GM12874 (cell line): ENCODE measurements at regions not wholly inside any gene's neighbourhood (a gene's known extent, or its start where the extent isn't known, plus 50 kb on each side); places are given as distances from the start of the nearest gene placed in this dataset.

Source experiments
- TF ChIP-seq, protein P1 (sequence below): IDR thresholded peaks from 2 replicates; pipeline ENCODE4 v1.5.1; 2011; ENCODE audit warnings: low read depth, mild to moderate bottlenecking, control low read depth, low read length, moderate library complexity; ENCODE audit not compliant: insufficient read depth

DNA sequence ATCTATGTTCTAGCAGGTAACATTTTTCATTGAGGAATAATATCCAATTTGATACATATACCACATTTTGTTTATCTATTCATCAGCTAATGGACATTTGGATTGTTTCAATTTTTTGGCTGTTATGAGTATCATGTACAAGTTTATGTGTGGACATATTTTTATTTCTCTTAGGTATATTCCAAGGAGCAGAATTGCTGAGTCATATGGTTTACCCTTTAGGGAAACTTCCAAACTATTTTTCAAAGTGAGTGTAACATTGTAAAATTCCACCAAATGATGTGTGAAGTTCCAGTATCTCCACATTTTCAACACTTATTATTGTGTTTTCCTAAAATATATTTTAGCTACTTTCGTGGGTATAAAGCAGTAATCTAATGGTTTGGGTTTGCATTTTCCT is 1789.9 kb downstream of the MRPL39 start:
- TF ChIP-seq, protein P1, sequence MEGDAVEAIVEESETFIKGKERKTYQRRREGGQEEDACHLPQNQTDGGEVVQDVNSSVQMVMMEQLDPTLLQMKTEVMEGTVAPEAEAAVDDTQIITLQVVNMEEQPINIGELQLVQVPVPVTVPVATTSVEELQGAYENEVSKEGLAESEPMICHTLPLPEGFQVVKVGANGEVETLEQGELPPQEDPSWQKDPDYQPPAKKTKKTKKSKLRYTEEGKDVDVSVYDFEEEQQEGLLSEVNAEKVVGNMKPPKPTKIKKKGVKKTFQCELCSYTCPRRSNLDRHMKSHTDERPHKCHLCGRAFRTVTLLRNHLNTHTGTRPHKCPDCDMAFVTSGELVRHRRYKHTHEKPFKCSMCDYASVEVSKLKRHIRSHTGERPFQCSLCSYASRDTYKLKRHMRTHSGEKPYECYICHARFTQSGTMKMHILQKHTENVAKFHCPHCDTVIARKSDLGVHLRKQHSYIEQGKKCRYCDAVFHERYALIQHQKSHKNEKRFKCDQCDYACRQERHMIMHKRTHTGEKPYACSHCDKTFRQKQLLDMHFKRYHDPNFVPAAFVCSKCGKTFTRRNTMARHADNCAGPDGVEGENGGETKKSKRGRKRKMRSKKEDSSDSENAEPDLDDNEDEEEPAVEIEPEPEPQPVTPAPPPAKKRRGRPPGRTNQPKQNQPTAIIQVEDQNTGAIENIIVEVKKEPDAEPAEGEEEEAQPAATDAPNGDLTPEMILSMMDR: no peak

DNA sequence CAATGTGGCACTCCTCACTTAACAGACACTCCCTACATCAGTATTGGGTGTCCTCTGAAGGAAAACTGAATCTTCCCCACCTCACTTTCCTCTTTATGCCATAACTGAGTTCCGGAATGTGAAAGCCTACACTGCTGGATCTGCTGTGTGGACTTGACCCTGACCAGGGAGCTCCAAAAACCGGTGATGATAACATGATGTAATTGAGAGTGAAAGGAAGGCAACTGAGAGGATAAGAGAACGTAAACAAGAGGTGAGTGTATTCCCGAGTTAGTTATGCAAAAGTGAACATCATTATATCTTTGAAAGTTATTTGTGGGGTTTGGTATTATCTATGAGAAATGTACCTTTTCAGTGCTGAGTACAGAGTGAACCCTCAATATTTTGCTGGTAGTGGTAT is 1794.8 kb downstream of the MRPL39 start:
- TF ChIP-seq, protein P1: no peak

DNA sequence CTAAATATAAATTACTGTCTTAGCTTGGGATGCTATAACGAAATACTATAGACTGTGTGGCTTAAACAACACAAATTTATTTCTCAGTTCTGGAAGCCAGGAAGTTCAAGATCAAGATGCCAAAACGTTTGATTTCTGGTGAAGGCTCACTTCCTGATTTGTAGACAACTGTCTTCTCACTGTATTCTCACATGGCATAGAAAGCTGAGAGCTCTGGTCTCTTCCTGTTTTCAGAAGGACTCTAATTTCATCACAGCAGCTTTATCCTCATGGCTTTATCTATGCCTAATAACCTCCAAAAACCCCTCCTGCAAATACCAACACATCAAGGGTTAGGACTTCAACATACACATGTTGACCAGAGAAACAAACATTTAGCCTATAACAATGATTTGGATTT is 1795.5 kb downstream of the MRPL39 start:
- TF ChIP-seq, protein P1: no peak

DNA sequence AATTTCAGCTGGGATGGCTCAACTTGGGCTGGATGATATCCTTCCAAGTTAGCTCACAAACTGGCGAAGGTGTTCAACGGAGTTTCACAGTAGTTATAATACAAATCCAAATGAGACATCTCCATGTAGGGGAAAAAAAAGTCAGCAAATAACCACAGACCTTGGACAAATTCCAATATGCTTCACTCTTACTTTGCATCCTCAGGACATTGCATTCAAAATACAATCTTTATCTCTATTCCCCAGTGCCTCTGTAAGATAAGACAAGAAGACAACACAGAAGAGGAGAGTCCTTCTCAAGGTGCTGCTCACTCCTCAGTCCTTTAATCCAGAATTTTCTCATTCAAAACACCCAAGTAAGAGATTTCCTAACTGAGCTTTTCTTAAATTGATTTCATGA is 1797.7 kb downstream of the MRPL39 start:
- TF ChIP-seq, protein P1: no peak

DNA sequence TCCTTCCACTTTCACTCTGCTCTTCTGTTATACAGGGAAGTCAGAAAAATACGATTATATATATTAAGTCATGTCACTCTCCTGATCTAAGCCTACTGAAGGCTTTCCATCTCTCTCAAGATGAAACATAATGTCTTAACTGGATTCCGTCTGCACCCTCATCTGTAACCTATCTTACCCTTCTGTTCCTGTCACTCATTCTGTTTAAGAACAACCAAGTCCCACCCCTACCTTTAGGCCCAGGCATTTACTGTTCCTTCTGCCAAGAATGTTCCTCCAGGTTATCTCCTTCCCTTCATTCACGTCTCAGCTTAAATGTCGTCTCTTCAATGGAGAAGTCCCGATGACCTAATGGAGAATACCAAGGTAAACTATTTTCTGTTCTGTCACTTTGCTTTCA is 1802.4 kb downstream of the MRPL39 start:
- TF ChIP-seq, protein P1: no peak

DNA sequence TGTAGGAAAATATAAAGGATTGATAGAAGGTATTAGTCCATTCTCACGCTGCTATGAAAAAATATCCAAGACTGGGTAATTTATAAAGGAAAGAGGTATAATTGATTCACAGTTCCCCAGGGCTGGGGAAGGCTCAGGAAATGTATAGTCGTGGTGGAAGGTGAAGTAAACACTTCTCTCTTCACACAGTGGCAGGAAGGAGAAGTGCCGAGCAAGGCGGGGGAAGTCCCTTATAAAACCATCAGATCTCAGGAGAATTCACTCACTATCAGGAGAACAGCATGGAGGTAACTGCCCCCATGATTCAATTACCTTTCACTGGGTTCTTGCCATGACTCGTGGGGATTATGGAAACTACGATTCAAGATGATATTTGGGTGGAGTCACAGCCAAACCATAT is 1806.0 kb downstream of the MRPL39 start:
- TF ChIP-seq, protein P1: no peak

DNA sequence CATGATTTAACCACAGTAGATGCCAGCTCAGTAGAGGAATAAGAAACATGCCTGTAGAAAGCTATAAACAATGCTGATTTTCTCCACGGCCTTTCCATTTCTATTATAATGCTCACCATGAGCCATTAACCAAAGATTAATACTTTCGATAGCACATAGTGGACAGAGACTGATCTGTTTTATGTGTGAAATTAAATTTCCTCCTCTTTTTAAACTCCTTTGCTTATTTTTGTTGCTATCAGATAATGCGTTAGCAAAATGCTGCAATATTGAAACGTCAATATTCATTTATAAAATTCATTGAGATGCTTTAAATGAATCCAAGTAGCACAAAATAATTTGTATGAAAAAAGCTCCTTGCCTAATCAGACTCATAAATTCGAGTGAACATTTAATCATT is 1807.9 kb downstream of the MRPL39 start:
- TF ChIP-seq, protein P1: no peak

DNA sequence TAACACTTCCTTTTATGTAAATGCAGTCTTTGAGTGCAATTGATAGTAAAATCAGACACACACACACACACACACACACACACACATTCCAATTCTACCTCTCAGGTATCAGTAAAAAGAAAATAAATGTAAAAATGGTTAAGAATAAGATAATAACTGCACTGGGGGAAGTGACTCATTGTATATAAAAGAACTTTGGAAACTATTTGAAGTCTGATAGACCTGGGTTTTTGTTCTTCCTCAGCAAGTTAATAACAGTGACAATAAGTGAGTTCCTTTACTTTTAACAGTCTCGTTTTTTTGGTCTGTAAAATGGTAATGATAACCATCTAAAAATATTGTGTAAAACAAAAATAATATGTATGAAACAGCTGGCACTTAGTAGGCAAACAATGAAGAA is 1815.0 kb downstream of the MRPL39 start:
- TF ChIP-seq, protein P1: no peak
